ENCODE measurements at regions not wholly inside any gene's neighbourhood (a gene's known extent, or its start where the extent isn't known, plus 50 kb on each side); places are given as distances from the start of the nearest gene placed in this dataset.
"Not testable (repeated sequence)": the region's sequence is repeated elsewhere in the genome, so short reads cannot be mapped to it uniquely, and the experiment has no call there.

DNA sequence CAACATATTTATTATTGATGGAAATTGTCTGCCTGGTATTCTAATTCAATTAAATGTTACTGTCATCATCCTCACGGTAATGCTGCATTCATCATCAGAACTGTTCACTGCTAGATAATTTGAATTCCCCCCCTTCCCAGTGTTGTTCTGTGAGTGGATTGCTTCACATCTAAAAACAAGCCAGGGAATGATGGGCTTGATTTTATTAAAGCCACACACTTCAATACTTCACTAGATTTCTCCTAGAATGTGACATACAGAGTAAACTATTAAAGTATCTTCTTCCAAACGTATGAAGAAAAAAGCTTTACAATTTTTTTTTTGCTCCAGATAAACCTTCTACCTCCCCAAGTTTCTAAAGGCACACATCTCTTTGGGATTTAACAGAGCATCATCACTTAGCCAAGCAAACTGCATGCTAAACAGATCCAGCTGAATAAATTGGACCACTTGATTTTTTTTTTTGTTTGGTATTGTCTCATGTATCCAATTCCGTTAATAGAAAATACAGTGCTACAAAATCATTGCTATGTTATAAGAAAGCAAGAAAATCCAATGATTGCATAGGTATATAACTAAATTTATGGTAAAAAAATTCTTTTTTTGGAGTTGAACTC, 692.4 kb downstream of the MTRR start:
- Histone ChIP-seq H3K27ac (ENCODE audit: low read depth, low read length) (no peak overlapping the region), H3K36me3 (ENCODE audit: insufficient read depth, low read length) (no peaks in the 10 kb centered on the region), H3K4me3 (ENCODE audit: low read length) (no peak overlapping the region), H3K9me3 (ENCODE audit: insufficient read depth, low read depth, low read length) (no peaks in the 10 kb centered on the region), H3K27me3 (ENCODE audit: insufficient read depth, low read length) (no peaks in the 10 kb centered on the region), H3K4me1 (ENCODE audit: insufficient read depth, low read length) (no peaks in the 10 kb centered on the region), H3K9ac (ENCODE audit: low read depth, low read length) (no peak overlapping the region)
- WGBS, result 95% methylated on average over 2 of the region's 3 CpGs

GRCh38 chr5:8561854-8562253, 692.9 kb downstream of the MTRR start:
- no peaks in the 10 kb centered on the region for H3K9me3 ChIP-seq (ENCODE audit: insufficient read depth, low read depth, low read length)
- no peaks in the 10 kb centered on the region for H3K36me3 ChIP-seq (ENCODE audit: insufficient read depth, low read length)
- no peak overlapping the region for H3K27ac ChIP-seq (ENCODE audit: low read depth, low read length)
- no peaks in the 10 kb centered on the region for H3K27me3 ChIP-seq (ENCODE audit: insufficient read depth, low read length)
- no peak overlapping the region for H3K9ac ChIP-seq (ENCODE audit: low read depth, low read length)
- no peak overlapping the region for H3K4me3 ChIP-seq (ENCODE audit: low read length)
- H3K4me1 ChIP-seq (ENCODE audit: insufficient read depth, low read length), result no peaks in the 10 kb centered on the region

GRCh38 chr5:8563540-8563939, 694.6 kb downstream of the MTRR start:
- H3K36me3 ChIP-seq (ENCODE audit: insufficient read depth, low read length), result not testable (repeated sequence)

GRCh38 chr5:8568858-8569257, 699.9 kb downstream of the MTRR start:
- H3K27ac ChIP-seq (ENCODE audit: low read depth, low read length), result no peak overlapping the region
- no peaks in the 10 kb centered on the region for H3K27me3 ChIP-seq (ENCODE audit: insufficient read depth, low read length)
- no peak overlapping the region for H3K4me3 ChIP-seq (ENCODE audit: low read length)
- no peak overlapping the region for H3K9ac ChIP-seq (ENCODE audit: low read depth, low read length)
- 89% methylated on average over 5 of the region's 6 CpGs for WGBS
- H3K9me3 ChIP-seq (ENCODE audit: insufficient read depth, low read depth, low read length), result no peaks in the 10 kb centered on the region
- no peaks in the 10 kb centered on the region for H3K36me3 ChIP-seq (ENCODE audit: insufficient read depth, low read length)
- H3K4me1 ChIP-seq (ENCODE audit: insufficient read depth, low read length), result peaks cover 4% of the 10 kb centered on the region; the same call in 1 of the 2 replicates

More at GRCh38 chr5:8563540-8563939, 694.6 kb downstream of the MTRR start:
- H3K27me3 ChIP-seq (ENCODE audit: insufficient read depth, low read length); H3K9me3 ChIP-seq (ENCODE audit: insufficient read depth, low read depth, low read length); H3K4me3 ChIP-seq (ENCODE audit: low read length); H3K4me1 ChIP-seq (ENCODE audit: insufficient read depth, low read length); H3K27ac ChIP-seq (ENCODE audit: low read depth, low read length); H3K9ac ChIP-seq (ENCODE audit: low read depth, low read length): not testable (repeated sequence)
- 84% methylated on average over 6 of the region's 6 CpGs for WGBS

DNA sequence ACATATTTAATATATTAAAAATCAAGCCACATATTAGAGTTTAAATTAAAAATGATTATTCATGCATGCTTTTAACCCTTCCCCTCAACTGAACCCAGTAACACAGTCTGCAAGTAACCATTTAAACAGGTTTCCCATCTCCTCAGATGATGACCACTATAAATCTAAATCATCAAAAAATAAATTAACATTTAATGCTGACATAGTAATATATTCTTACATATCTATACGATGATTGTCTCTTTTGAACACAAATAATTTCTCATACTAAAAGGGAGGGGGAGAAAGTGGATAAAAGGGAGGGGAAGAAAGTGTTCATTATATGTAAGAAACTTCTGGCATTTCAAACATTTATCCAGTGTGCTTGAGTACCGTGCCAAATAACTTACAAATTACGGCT, 701.6 kb downstream of the MTRR start:
- Histone ChIP-seq H3K9ac (ENCODE audit: low read depth, low read length) (no peak overlapping the region), H3K4me1 (ENCODE audit: insufficient read depth, low read length) (peaks cover 4% of the 10 kb centered on the region; the same call in 1 of the 2 replicates), H3K36me3 (ENCODE audit: insufficient read depth, low read length) (no peaks in the 10 kb centered on the region), H3K9me3 (ENCODE audit: insufficient read depth, low read depth, low read length) (no peaks in the 10 kb centered on the region), H3K27ac (ENCODE audit: low read depth, low read length) (no peak overlapping the region), H3K4me3 (ENCODE audit: low read length) (no peak overlapping the region), H3K27me3 (ENCODE audit: insufficient read depth, low read length) (no peaks in the 10 kb centered on the region)
- 75% methylated on average over 2 of the region's 3 CpGs for WGBS

GRCh38 chr5:8576178-8576577, 707.2 kb downstream of the MTRR start:
- 90% methylated on average over 10 of the region's 10 CpGs for WGBS
- Histone ChIP-seq H3K4me3 (ENCODE audit: low read length) (no peak overlapping the region), H3K4me1 (ENCODE audit: insufficient read depth, low read length) (no peaks in the 10 kb centered on the region), H3K9me3 (ENCODE audit: insufficient read depth, low read depth, low read length) (no peaks in the 10 kb centered on the region), H3K9ac (ENCODE audit: low read depth, low read length) (no peak overlapping the region), H3K27ac (ENCODE audit: low read depth, low read length) (no peak overlapping the region), H3K36me3 (ENCODE audit: insufficient read depth, low read length) (no peaks in the 10 kb centered on the region), H3K27me3 (ENCODE audit: insufficient read depth, low read length) (no peaks in the 10 kb centered on the region)

DNA sequence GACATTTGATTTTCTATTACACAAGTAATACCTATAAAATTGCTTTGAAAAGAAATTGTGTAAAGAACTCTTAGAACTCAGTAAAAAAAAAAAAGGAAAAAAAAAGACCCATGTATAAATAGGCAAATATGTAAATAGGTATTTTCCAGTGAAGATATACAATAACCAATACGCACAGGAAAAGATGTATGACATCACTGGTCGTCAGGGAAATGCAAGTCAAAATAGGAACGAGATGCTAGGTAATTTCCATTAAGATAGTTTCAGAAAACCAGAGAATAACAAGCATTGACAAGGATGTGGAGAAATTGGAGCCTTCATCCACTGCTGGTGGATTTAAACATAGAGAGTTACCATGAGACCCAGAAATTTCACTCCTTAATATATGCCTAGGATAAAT, 708.8 kb downstream of the MTRR start:
- no peak overlapping the region for H3K9ac ChIP-seq (ENCODE audit: low read depth, low read length)

DNA sequence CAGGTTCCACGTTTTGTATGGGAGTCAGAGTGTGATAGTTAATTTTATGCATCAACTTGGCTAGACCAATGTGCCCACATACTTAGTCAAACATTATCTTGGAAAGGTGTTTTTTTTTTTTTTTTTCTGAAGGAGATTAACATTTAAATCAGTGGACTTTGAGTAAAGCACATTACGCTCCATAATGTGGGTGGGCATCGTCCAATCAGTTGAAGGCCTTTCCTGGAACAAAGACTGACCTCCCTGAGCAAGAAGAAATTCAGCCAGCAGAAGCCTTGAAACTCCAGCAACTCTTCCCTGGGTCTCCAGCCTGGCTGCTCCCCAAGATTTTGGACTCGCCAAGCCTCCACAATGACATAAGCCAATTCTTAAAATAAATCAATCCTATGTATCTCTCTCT, 711.4 kb downstream of the MTRR start:
- no peak overlapping the region for H3K9ac ChIP-seq (ENCODE audit: low read depth, low read length)
- WGBS, result 92% methylated on average over 2 of the region's 4 CpGs
- no peaks in the 10 kb centered on the region for H3K36me3 ChIP-seq (ENCODE audit: insufficient read depth, low read length)
- no peak overlapping the region for H3K4me3 ChIP-seq (ENCODE audit: low read length)
- H3K27ac ChIP-seq (ENCODE audit: low read depth, low read length), result no peak overlapping the region
- H3K9me3 ChIP-seq (ENCODE audit: insufficient read depth, low read depth, low read length), result no peaks in the 10 kb centered on the region
- no peaks in the 10 kb centered on the region for H3K4me1 ChIP-seq (ENCODE audit: insufficient read depth, low read length)
- H3K27me3 ChIP-seq (ENCODE audit: insufficient read depth, low read length), result no peaks in the 10 kb centered on the region

More for the DNA sequence above, 708.8 kb downstream of the MTRR start:
- WGBS, result 92% methylated on average over 3 of the region's 3 CpGs
- Histone ChIP-seq H3K4me3 (ENCODE audit: low read length) (no peak overlapping the region), H3K4me1 (ENCODE audit: insufficient read depth, low read length) (no peaks in the 10 kb centered on the region), H3K27me3 (ENCODE audit: insufficient read depth, low read length) (no peaks in the 10 kb centered on the region), H3K36me3 (ENCODE audit: insufficient read depth, low read length) (no peaks in the 10 kb centered on the region), H3K9me3 (ENCODE audit: insufficient read depth, low read depth, low read length) (no peaks in the 10 kb centered on the region), H3K27ac (ENCODE audit: low read depth, low read length) (no peak overlapping the region)

- no peak overlapping the region for H3K4me3 ChIP-seq (ENCODE audit: low read length)
- WGBS, result 88% methylated on average over 2 of the region's 2 CpGs
- no peak overlapping the region for H3K27ac ChIP-seq (ENCODE audit: low read depth, low read length)
- H3K4me1 ChIP-seq (ENCODE audit: insufficient read depth, low read length), result no peaks in the 10 kb centered on the region
- no peaks in the 10 kb centered on the region for H3K36me3 ChIP-seq (ENCODE audit: insufficient read depth, low read length)
- no peaks in the 10 kb centered on the region for H3K9me3 ChIP-seq (ENCODE audit: insufficient read depth, low read depth, low read length)
- no peak overlapping the region for H3K9ac ChIP-seq (ENCODE audit: low read depth, low read length)
- no peaks in the 10 kb centered on the region for H3K27me3 ChIP-seq (ENCODE audit: insufficient read depth, low read length)
These were observed 712.1 kb downstream of the MTRR start for GRCh38 chr5:8581047-8581446.

GRCh38 chr5:8585230-8586018, 716.5 kb downstream of the MTRR start:
- Histone ChIP-seq H3K36me3 (ENCODE audit: insufficient read depth, low read length) (no peaks in the 10 kb centered on the region), H3K27me3 (ENCODE audit: insufficient read depth, low read length) (no peaks in the 10 kb centered on the region), H3K27ac (ENCODE audit: low read depth, low read length) (no peak overlapping the region), H3K4me1 (ENCODE audit: insufficient read depth, low read length) (no peaks in the 10 kb centered on the region), H3K9me3 (ENCODE audit: insufficient read depth, low read depth, low read length) (no peaks in the 10 kb centered on the region; the same call in 1 of the 2 replicates), H3K4me3 (ENCODE audit: low read length) (no peak overlapping the region), H3K9ac (ENCODE audit: low read depth, low read length) (no peak overlapping the region)
- 88% methylated on average over 2 of the region's 3 CpGs for WGBS

GRCh38 chr5:8590959-8591358, 722.0 kb downstream of the MTRR start:
- Histone ChIP-seq H3K4me1 (ENCODE audit: insufficient read depth, low read length) (no peaks in the 10 kb centered on the region), H3K9me3 (ENCODE audit: insufficient read depth, low read depth, low read length) (no peaks in the 10 kb centered on the region; the same call in 1 of the 2 replicates), H3K27me3 (ENCODE audit: insufficient read depth, low read length) (no peaks in the 10 kb centered on the region), H3K36me3 (ENCODE audit: insufficient read depth, low read length) (no peaks in the 10 kb centered on the region), H3K9ac (ENCODE audit: low read depth, low read length) (no peak overlapping the region), H3K4me3 (ENCODE audit: low read length) (no peak overlapping the region), H3K27ac (ENCODE audit: low read depth, low read length) (no peak overlapping the region)
- 100% methylated on average over 1 of the region's 1 CpG for WGBS

All from HUES64 (cell line).